OCI-LY3 (cell line): ENCODE measurements at regions not wholly inside any gene's neighbourhood (a gene's known extent, or its start where the extent isn't known, plus 50 kb on each side); places are given as distances from the start of the nearest gene placed in this dataset.

Experiments
- CTCF ChIP-seq: fragments of 200-600, 300-600 bp; sonication (generic); IDR thresholded peaks from 2 replicates; pipeline ENCODE4 v1.5.1; 2014; ENCODE audit warnings: antibody characterized with exemption, low read length, low read depth
- EZH2phosphoT487 ChIP-seq: fragments of 200-600 bp; shearing (Covaris generic); IDR thresholded peaks from 2 replicates; pipeline ENCODE4 v1.6.1; 2018; ENCODE audit warnings: antibody characterized with exemption, mixed run types, low read depth

- TF ChIP-seq CTCF: no peak
- no peak for TF ChIP-seq EZH2phosphoT487
Observed at GRCh38 chr2:176820371-176820932, 392.1 kb upstream of the HNRNPA3 start.
